ENCODE measurements at regions not wholly inside any gene's neighbourhood (a gene's known extent, or its start where the extent isn't known, plus 50 kb on each side); places are given as distances from the start of the nearest gene placed in this dataset.

DNA sequence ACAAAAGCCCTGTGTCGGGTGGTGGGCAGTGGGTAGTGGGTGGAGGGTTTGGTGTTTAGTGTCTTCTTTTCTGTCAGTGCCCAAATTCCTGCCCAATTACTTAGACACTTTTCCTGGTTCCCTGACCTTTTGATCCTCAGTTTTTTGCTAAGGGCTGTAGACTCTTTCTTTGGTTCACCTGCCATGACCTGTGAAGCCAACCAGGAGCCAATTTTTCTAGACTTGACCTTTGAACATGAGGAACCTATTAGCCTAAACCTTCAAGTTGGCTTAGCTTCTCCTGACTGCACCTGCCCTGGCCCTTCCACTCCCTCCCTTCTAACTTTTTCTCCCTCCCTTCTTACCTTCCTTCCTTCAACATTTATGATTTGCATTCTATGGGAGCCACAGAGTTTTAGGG lies 94.5 kb downstream of the MID1IP1 start:
- TF ChIP-seq EP300 (IDR thresholded peaks at IDR 0.05; ENCODE audit: borderline replicate concordance) (no peak), USF1 (IDR thresholded peaks at IDR 0.05) (no peak), TAF1 (IDR thresholded peaks at IDR 0.05; ENCODE audit: low read depth) (no peak), ZBTB7A (IDR thresholded peaks at IDR 0.05; ENCODE audit: low read depth) (no peak), YY1 (IDR thresholded peaks at IDR 0.05; ENCODE audit: low read depth) (no peak), RAD21 (IDR thresholded peaks at IDR 0.05; ENCODE audit: low read depth) (no peak)
- TF ChIP-seq, protein P1, sequence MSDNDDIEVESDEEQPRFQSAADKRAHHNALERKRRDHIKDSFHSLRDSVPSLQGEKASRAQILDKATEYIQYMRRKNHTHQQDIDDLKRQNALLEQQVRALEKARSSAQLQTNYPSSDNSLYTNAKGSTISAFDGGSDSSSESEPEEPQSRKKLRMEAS (IDR thresholded peaks at IDR 0.05) = no peak
- TF ChIP-seq, protein P2, sequence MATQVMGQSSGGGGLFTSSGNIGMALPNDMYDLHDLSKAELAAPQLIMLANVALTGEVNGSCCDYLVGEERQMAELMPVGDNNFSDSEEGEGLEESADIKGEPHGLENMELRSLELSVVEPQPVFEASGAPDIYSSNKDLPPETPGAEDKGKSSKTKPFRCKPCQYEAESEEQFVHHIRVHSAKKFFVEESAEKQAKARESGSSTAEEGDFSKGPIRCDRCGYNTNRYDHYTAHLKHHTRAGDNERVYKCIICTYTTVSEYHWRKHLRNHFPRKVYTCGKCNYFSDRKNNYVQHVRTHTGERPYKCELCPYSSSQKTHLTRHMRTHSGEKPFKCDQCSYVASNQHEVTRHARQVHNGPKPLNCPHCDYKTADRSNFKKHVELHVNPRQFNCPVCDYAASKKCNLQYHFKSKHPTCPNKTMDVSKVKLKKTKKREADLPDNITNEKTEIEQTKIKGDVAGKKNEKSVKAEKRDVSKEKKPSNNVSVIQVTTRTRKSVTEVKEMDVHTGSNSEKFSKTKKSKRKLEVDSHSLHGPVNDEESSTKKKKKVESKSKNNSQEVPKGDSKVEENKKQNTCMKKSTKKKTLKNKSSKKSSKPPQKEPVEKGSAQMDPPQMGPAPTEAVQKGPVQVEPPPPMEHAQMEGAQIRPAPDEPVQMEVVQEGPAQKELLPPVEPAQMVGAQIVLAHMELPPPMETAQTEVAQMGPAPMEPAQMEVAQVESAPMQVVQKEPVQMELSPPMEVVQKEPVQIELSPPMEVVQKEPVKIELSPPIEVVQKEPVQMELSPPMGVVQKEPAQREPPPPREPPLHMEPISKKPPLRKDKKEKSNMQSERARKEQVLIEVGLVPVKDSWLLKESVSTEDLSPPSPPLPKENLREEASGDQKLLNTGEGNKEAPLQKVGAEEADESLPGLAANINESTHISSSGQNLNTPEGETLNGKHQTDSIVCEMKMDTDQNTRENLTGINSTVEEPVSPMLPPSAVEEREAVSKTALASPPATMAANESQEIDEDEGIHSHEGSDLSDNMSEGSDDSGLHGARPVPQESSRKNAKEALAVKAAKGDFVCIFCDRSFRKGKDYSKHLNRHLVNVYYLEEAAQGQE (IDR thresholded peaks at IDR 0.05; ENCODE audit: low read depth) = no peak

All from Ishikawa (cell line).